ENCODE measurements at regions not wholly inside any gene's neighbourhood (a gene's known extent, or its start where the extent isn't known, plus 50 kb on each side); places are given as distances from the start of the nearest gene placed in this dataset.

GRCh38 chrX:20319054-20319453 is 52.3 kb upstream of the RPS6KA3 start:
- TF ChIP-seq CTCF (IDR thresholded peaks at IDR 0.05; ENCODE audit: low read depth, low read length, missing control alignments) = no peak
- no peak overlapping the region for H3K4me3 ChIP-seq (ENCODE audit: low read depth, low read length)
- DNase-seq (ENCODE audit: low read depth) = no peak

- TF ChIP-seq CTCF (IDR thresholded peaks at IDR 0.05; ENCODE audit: low read depth, low read length, missing control alignments) = no peak
- no peak for DNase-seq (ENCODE audit: low read depth)
Observed at GRCh38 chrX:20317873-20318272, 51.2 kb upstream of the RPS6KA3 start.

More at GRCh38 chrX:20317873-20318272, 51.2 kb upstream of the RPS6KA3 start:
- no peak overlapping the region for H3K4me3 ChIP-seq (ENCODE audit: low read depth, low read length)

Measured in GM12864 (cell line).